IPS-15b (cell line): ENCODE measurements at regions not wholly inside any gene's neighbourhood (a gene's known extent, or its start where the extent isn't known, plus 50 kb on each side); places are given as distances from the start of the nearest gene placed in this dataset.
"Not testable (repeated sequence)": the region's sequence is repeated elsewhere in the genome, so short reads cannot be mapped to it uniquely, and the experiment has no call there.

ENCODE experiments used
- H3K27me3 ChIP-seq: one replicate; pipeline ENCODE4 v1.6.1; 2013; ENCODE audit warnings: low read length; ENCODE audit not compliant: control insufficient read depth, insufficient read depth
- H3K36me3 ChIP-seq: one replicate; pipeline ENCODE4 v1.6.1; 2013; ENCODE audit warnings: low read length; ENCODE audit not compliant: control insufficient read depth, insufficient read depth
- H3K4me1 ChIP-seq: one replicate; pipeline ENCODE4 v1.6.1; 2013; ENCODE audit warnings: mild to moderate bottlenecking, low read length; ENCODE audit not compliant: control insufficient read depth, insufficient read depth
- H3K4me3 ChIP-seq: one replicate; pipeline ENCODE4 v1.5.1; 2013; ENCODE audit warnings: low read depth, low read length
- H3K9ac ChIP-seq: one replicate; pipeline ENCODE4 v1.6.1; 2013; ENCODE audit warnings: low read depth, mild to moderate bottlenecking, low read length
- H3K9me3 ChIP-seq: one replicate; pipeline ENCODE4 v1.6.1; 2013; ENCODE audit warnings: mild to moderate bottlenecking, low read length; ENCODE audit not compliant: control insufficient read depth, insufficient read depth

DNA sequence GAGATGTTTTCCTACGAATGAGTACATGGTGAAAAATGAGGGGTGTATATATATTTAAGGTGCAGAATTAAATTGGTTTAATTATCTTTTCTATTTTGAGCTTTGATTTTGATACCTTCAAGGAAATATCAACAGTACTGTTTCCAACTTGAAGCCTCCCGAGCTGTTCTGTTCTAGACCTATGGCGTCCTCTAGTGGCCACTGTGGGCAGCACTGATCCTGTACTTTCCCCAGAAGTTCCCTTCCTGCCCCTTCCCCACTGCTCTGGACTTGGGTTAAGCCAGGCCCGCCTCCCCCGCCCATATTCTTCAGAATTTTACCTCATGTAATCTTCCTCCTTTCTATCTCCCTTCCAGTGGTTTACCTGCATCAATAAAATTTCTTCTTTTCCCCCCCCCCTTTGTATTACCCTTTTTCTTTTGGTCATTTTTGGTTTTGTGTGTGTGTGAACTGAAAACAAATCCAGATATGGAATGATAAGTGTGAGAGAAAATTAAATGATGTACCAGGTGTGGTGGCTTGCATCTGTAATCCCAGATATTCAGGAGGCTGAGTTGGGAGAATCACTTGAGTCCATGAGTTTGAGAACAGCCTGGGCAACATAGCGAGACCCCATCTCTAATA, 1643.5 kb downstream of the TP53TG3F start:
- no peak overlapping the region for H3K9ac ChIP-seq
- H3K4me1 ChIP-seq: no peaks in the 10 kb centered on the region
- no peaks in the 10 kb centered on the region for H3K27me3 ChIP-seq
- no peak overlapping the region for H3K4me3 ChIP-seq
- H3K36me3 ChIP-seq: no peaks in the 10 kb centered on the region
- H3K9me3 ChIP-seq: peaks cover 6% of the 10 kb centered on the region

DNA sequence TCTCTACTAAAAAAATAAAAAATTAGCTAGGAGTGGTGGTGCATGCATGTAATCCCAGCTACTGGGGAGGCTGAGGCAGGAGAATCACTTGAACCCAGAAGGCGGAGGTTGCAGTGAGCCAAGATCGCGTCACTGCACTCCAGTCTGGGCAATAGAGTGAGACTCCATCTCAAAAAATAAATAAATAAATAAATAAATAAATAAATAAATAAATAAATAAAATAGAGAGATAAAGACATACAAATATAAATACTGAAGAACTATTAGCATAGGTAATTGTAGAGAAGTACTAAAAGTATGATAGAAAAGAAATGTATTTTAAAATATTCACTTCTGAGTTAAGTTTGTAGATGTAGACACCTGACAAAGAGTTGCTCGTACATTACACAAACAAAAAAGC, 1652.4 kb downstream of the TP53TG3F start:
- not testable (repeated sequence) for H3K36me3 ChIP-seq, H3K9ac ChIP-seq, H3K4me3 ChIP-seq, H3K4me1 ChIP-seq, H3K27me3 ChIP-seq
- peaks cover 16% of the 10 kb centered on the region for H3K9me3 ChIP-seq

DNA sequence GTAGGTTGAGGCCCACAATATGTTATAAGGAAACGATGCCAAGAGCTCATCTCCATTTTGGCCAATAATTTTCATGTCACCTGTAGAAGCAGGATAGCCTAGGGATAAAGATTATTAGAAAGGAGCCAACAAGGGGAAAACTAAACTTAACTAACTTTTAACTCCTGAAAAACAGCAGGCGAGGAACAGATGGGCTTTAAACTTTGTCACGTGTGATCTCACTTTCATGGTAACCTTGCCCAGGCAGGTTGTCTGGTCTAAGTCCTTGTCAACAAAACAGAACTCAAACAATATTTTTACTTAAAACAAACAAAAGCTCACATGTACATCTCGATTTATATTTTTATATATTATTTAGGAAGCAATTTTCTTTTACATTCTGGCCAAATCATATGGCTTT, 1672.0 kb downstream of the TP53TG3F start:
- no peaks in the 10 kb centered on the region for H3K27me3 ChIP-seq
- H3K4me1 ChIP-seq: no peaks in the 10 kb centered on the region
- peaks cover 30% of the 10 kb centered on the region for H3K9me3 ChIP-seq
- no peak overlapping the region for H3K4me3 ChIP-seq
- H3K9ac ChIP-seq: no peak overlapping the region
- no peaks in the 10 kb centered on the region for H3K36me3 ChIP-seq

DNA sequence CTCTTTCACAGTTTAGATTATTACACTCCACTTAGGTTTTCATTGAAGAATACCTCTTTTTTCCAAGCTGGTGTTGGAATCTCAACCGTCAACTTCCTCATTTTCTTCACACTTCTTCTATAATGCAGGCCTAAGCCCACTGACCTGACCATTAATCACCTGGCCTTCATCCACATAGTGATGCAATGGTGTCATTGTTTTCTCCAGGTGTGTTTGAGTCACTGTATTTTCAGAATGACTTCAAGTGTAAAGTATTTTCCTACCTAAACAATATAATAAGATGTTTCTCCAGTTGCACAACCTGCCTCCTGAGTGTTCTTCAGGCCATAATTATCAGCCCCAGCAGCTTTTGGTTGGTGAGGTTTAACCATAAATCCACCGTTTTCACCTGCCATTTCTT, 1675.1 kb downstream of the TP53TG3F start:
- no peaks in the 10 kb centered on the region for H3K4me1 ChIP-seq
- H3K9ac ChIP-seq: no peak overlapping the region
- no peaks in the 10 kb centered on the region for H3K36me3 ChIP-seq
- H3K9me3 ChIP-seq: peaks cover 30% of the 10 kb centered on the region
- no peaks in the 10 kb centered on the region for H3K27me3 ChIP-seq
- H3K4me3 ChIP-seq: no peak overlapping the region

DNA sequence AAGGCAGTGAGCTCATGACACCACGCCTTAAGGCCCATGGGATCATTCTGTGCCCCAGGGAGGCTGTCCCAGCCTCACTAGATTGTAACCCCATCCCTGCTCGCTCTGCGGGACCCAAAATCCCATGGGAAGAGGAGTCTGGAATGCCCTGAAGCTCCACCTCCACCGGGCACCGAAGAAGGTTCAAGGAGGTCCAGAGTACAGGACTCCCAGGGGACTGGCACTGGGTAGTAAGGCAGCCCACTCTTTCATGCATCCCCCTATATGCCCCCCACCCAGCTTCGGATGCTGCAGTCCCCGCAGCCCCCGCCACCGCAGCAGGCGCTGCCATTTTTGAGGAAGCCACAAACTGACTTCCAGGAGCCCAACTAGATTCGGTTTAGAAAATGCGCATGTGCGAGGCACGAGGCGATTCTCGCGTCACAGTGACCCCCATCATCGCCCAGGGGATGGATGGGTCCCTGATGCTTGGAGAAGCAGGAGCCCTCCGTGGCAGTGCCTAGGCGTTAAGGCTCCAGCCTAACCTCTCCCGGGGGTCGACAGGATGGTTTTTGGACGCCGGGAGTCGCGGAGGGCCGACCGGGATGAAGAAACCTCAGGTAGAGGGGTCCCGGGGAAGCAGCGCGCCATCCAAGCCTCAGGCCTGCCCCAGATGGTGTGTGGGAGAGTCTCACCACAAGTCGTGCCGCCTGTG, 1681.0 kb downstream of the TP53TG3F start:
- H3K9me3 ChIP-seq: peaks cover 26% of the 10 kb centered on the region
- H3K36me3 ChIP-seq: no peaks in the 10 kb centered on the region
- no peaks in the 10 kb centered on the region for H3K27me3 ChIP-seq
- no peaks in the 10 kb centered on the region for H3K4me1 ChIP-seq
- no peak overlapping the region for H3K4me3 ChIP-seq
- no peak overlapping the region for H3K9ac ChIP-seq

DNA sequence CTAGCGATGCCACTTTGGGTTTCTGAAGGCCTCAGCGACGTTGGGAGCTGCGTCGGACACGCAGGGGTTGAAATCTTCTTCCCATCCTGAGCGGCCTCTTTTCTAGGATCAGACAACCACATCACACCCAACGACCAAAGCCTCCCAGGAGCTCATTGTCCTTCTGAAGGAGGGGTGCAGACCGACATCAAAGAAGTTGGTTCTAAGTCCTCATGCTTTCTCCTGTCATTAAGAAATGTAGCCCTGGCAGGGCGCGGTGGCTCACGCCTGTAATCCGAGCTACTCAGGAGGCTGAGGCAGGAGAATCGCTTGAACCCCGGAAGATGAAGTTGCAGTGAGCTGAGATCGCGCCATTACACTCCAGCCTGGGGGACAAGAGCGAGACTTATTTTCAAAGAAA, 1681.9 kb downstream of the TP53TG3F start:
- no peak overlapping the region for H3K9ac ChIP-seq
- H3K4me1 ChIP-seq: no peaks in the 10 kb centered on the region
- no peak overlapping the region for H3K4me3 ChIP-seq
- no peaks in the 10 kb centered on the region for H3K27me3 ChIP-seq
- no peaks in the 10 kb centered on the region for H3K36me3 ChIP-seq
- peaks cover 32% of the 10 kb centered on the region for H3K9me3 ChIP-seq

DNA sequence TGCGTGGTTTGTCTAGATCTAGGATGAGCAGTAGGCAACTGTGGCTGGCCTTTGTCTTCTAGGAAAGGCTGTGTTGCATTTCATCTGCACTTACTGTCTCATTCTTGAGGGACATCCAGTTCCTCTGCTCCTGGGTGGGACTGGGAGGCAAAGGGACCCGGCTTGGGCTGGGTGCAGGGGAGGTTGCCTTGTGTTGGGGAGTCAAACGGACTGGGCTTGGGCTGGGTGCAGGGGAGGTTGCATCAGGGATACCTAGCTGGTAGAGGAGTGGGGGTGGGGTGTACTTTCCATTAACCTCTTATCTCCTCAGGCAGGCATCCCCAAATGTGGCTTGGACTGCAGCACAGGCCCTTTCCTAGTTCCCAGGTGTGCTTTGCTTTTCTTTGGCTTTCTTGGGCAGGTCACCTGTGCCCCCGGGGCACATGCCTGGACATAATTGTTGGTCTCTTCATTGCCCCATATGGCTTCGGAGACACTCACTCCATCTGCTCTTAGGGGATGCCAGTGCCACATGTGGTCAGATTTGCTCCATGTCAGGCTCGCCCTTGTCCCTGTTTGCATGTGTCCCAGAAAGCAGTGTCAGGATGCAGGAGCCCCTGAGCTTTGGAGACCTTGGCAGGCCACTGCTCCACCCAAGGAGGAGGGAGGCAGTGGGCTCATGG, 1682.9 kb downstream of the TP53TG3F start:
- H3K4me1 ChIP-seq: no peaks in the 10 kb centered on the region
- no peak overlapping the region for H3K4me3 ChIP-seq
- no peaks in the 10 kb centered on the region for H3K27me3 ChIP-seq
- no peak overlapping the region for H3K9ac ChIP-seq
- H3K9me3 ChIP-seq: peaks cover 42% of the 10 kb centered on the region
- H3K36me3 ChIP-seq: no peaks in the 10 kb centered on the region

DNA sequence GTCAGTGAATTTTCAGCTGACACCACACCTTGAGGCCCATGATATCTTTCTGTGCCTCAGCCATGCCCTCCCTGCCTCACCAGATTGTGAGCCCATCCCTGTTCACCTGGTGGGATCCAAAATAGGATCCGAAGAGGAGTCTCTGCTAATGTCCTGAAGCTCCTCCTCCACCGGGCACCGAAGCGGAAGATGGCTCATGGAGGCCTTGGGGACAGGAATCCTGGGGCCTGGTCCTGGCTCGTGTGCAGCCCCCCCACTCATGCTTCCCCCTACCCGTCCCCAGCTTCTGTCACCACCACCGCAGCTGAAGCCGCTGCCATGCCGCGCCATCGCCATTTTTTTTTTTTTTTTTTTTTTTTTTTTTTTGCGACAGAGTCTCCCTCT, 1683.4 kb downstream of the TP53TG3F start:
- H3K9ac ChIP-seq: no peak overlapping the region
- no peaks in the 10 kb centered on the region for H3K27me3 ChIP-seq
- no peaks in the 10 kb centered on the region for H3K36me3 ChIP-seq
- no peaks in the 10 kb centered on the region for H3K4me1 ChIP-seq
- peaks cover 37% of the 10 kb centered on the region for H3K9me3 ChIP-seq
- H3K4me3 ChIP-seq: no peak overlapping the region

DNA sequence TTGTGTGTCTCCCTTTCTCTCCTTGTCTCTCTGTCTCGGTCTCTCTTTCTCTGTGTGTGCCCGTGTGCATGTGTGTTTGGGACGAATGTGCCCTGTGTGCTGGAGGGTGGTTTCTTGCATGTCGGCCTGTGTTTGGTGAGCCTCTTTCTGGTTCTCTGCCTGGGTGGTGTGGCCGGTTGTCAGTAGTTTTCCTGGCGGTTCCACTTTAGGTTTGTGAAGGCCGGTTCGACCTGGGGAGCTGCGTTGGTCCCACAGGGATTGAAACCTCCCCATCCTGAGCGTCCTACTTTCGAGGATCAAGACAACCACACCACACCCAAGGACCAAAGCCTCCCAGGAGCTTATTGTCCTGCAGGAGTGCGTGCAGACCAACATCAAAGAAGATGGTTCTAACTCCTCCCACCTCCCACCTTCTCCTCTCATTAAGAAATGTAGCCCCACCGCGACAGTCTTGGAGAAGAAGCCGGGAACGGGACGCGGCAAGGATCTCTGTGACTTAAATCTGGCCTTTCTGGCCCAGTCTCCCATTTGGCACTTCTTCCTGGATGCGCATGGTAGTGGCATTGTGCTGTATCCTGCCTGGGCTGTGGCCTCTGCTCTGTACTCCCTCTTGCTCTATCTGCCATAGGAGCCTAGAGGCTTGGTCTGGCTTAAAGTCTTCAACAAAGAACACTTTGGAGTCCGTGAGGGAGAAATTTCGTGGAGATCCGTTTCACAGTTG, 1685.0 kb downstream of the TP53TG3F start:
- peaks cover 37% of the 10 kb centered on the region for H3K9me3 ChIP-seq
- no peaks in the 10 kb centered on the region for H3K27me3 ChIP-seq
- H3K36me3 ChIP-seq: no peaks in the 10 kb centered on the region
- H3K4me1 ChIP-seq: no peaks in the 10 kb centered on the region
- H3K9ac ChIP-seq: no peak overlapping the region
- no peak overlapping the region for H3K4me3 ChIP-seq

DNA sequence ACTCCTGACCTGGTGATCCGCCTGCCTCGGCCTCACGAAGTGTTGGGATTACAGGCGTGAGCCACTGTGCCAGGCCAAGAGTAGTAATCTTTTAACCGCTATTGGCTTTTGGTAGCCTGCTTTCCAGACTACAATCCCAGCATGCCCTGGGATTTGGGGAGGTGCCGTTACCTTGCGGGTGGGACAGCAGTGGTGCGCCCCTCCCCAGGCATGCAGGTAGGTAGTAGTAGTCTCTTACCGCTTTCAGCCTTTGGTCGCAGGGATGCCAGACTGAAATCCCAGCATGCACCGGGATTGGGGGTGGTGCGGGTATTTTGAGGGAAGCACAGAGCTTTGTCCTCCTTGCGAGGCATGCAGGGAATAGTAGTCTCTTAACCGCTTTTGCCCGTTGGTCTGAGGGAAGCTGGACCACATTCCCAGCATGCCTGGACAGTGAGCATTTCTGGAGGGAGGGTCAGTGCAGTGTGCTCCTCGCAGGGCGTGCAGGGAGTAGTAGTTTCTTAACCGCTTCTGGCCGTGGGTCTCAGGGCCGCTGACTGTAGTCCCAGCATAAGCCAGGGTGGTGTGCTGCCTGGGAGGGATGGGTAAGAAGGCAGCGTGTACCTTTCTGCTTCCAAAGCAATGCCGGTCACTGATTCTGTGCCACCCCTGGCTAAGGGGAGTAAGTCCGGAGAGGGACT, 1686.8 kb downstream of the TP53TG3F start:
- Histone ChIP-seq H3K4me3 (no peak overlapping the region), H3K36me3 (no peaks in the 10 kb centered on the region), H3K27me3 (no peaks in the 10 kb centered on the region), H3K9me3 (peaks cover 43% of the 10 kb centered on the region), H3K9ac (no peak overlapping the region), H3K4me1 (no peaks in the 10 kb centered on the region)

DNA sequence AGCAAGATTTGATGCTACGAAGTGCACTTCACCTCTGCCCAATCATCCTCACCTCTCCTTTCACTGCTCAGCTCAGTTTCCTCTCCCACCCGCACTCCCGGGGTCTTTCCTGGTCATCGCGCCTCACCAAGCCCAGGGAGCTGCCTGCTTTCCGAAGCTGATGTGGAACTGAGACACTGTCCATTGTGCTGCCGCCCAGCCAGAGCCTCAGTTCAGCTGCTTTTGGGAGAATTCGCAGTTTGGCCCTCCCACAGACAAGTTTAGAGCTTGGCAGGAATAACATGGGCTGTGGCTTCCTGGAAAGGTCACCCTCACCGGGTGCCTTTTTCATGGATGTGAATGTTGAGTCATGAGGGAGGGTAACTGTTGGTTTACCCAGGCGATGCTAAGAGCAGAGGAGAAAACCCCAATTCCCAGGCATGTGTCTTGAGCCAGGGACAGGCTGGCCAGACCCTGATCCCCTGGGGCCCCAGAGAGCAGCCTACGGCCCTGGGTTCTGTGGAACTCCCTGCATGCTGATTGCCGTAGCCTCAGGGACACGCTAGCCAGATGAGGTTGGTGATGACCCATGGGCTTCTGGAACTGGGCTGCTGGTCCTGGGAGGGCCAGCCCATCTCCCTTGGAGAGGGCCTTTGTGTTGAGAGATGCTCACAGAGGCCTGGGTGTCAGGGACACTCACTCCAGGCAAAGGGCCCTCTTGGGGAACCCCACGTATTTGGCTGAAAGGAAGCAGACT, 1687.5 kb downstream of the TP53TG3F start:
- Histone ChIP-seq H3K9me3 (peaks cover 47% of the 10 kb centered on the region), H3K27me3 (no peaks in the 10 kb centered on the region), H3K36me3 (no peaks in the 10 kb centered on the region), H3K9ac (no peak overlapping the region), H3K4me1 (no peaks in the 10 kb centered on the region), H3K4me3 (no peak overlapping the region)
